Stimulated activated CD4-positive, alpha-beta T cell treated with anti-CD3 and anti-CD28 coated beads, TNF-alpha, amount 100 ng/mL, for 1 hour (primary cell): ENCODE measurements at regions not wholly inside any gene's neighbourhood (a gene's known extent, or its start where the extent isn't known, plus 50 kb on each side); places are given as distances from the start of the nearest gene placed in this dataset.

Experiments
- DNase-seq, 3 donors: peaks; one replicate each; pipeline ENCODE4 v3.0.0-alpha.2; 2020; ENCODE audit warnings: low read depth in 3 of 3, low spot score in 1 of 3

DNA sequence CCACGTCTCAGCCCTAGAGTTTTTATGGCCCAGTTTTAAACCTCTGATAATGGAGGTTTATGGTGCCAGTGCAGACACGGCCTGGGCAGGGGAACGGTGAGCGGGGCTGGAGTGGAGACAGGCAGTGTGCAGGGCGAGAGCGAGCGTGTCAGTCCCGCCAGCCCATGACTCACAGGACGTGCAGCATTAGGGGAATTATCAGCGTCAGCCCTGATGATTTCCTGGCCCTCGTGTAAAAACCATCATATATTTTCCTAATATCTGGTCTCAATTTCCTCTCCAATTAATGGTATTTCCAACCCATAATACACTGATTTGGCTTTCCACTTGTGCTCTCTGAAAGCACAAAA is 104.6 kb upstream of the VSTM2B start:
- no peak for DNase-seq

DNA sequence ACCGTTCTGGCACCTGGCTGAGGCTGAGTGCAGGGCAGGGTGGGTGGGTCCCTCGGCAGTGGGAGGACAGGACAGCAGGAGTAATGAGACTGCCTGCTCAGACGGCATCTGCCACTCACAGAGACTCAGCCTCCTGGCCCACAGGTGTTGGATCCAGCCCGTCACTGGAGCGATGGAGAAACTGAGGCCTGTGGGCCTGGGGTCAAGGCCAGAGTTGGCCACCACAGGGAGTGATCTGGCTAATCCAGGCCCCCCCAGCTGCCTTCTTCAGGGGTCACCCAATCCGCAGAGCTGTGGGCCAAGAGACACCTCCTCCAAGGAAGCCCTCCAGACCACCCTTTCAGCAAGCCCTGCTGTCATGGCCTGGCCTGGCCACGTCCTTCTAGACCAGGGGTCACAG is 103.7 kb upstream of the VSTM2B start:
- DNase-seq: no peak

DNA sequence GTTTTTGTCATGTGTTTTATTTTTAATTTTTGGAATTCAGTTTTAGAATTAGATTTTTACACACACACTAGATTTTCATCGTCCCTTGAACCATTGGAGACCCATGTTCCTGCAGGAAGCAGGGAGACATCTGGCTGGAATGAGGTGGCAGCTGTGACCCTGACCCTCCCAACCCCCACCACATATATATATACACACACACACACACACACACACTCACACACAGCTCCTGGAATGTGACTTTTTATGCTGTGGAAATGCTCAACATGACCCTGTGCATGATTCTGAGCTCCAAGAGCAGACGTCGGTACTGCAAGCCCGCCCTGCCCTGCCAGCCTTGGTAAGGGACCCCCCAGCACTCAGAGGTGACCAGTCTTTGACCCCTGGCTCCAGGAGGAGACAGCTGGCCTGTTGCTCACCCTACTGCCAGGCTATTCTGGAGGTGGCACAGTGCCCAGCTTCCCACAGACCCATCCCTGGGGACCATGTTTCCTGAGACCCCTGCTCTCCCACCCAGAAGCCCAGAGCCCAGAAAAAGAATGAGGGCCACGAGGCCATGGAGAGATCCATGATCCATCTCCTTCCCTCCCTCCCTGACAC is 103.2 kb upstream of the VSTM2B start:
- DNase-seq: no peak

DNA sequence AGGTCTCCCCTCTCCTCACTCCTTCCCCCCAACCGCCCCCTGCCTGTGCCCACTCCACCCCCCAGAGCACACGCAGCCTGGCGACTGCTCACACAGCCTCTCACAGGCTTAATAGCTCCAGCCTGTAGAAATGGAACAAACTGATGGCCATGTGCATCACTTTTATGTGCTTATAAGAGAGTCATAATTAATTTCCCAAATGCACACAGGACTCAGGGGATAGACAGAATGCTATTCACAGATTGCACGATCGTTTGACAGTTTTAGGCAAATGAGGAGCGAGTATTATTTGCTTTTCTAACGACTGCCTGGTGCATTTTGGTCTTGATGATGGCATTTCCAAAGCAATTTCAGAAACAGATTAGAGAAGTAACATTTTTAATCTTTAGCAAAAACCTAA is 97.7 kb upstream of the VSTM2B start:
- no peak for DNase-seq

DNA sequence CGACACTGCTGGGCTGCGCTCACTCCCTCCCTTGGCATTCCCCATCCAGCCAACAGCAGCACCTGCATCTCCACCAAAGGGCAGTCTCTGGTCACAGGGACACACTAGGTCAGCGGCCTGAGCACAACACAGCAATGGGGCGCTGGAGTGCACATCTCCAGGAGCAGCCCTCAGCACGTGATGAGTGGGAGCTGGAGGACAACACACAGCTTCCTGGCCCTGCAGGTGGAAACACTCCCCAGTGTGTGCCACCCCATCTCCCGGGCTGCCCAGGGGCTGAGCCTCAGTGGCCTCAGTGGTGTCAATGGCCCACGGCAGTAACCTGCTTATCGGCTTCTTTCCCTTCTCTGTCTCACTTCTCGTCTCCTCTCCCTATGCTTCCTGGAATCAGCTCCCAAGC is 96.8 kb upstream of the VSTM2B start:
- DNase-seq: no peak

DNA sequence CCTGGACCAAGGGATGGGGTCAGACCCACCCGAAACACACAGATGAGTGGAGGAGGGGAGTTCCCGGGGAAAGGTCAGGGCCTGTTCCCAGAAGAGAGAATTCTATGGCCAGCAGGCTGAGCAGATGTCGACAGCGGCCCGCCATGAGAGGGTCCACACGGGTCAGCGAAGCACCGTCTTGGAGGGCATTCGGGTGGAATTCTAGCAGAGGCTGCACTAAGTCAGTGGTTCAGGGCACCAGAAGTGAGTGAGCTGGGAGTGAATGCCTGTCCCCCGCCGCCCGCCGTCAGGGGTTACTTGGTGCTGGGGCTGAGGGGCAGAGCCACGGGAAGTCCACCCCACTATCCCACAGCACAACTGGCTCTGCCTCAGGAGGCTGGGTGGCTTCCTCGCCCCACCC is 96.2 kb upstream of the VSTM2B start:
- DNase-seq: no peak

DNA sequence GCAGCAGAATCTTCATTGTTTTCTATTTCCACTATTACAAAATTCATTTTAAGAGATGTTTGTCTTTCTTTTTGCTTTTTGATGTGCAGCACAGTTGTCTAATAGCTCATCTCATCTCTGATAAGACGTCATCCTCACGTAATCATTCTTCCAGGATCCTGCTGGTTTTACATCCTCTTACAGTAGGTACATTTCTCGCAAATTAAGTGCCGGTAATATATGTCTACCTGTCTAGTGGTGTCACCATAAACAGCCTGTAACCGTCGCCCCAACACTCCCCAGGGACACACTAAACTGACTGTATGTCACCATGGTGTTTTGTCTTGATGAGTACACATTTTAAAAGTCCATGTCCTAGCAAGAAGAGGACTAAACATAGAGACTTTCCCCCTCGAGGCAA is 94.5 kb upstream of the VSTM2B start:
- DNase-seq: no peak

DNA sequence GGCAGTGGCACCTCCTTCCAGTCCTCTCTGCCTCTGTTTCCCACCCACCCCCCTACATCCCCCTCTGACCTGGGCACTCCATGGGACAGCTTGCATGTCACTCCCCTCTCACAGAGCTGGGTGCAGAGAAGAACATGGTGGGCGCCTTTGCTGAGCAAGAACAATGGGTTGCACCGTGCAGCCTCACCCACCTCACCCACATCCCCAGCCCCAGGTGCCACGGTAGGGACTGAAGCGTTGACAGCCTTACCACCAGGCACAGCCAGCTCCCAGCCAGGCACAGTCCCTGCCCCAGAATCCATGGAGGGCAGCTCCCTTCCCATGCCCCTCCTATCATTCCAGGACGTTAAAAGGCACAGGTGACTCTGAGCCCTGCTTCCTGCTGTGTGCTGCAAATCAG is 93.1 kb upstream of the VSTM2B start:
- no peak for DNase-seq

DNA sequence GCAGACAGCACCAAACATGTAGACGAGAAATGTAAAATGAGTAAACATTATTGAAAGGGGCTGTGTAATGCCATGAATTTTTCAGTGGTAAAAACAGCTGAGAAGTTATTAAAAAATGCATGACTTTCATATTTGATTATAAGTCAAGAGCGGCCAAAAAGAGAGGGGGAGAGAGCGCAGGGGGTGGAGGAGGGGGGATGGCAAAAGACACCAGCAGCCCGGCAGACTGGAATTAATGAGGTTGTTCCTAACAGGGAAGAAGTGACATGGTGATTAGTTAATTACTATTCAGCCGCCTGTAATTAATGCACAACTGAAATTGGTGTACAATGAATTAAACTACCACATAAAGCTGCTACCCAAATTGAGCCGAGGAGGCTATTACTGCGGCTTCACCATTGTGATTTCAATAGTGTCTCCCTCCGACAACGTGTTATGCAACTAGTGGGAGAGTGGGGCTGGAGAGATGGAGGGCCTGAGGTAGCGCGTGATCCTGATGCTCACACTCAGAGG is 89.1 kb upstream of the VSTM2B start:
- DNase-seq: no peak

DNA sequence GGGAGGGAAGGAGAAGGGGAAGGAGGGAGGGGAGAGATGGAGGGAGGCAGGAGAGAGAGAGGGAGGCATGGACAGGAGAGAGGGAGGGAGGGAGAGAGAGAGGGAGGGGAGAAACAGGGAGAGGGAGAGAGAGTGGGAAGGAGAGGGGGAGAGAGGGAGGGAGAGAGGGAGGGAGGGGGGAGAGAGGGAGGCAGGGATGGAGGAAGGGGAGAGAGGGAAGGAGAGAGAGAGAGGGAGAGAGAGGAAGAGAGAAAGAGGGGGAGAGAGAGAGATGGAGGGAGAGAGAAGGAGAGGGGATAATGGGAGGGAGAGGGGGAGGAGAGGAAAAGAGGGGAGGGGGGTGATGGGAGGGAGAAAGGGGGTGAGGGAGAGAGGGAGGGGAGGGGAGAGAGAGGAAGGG is 86.8 kb upstream of the VSTM2B start:
- DNase-seq: no peak

DNA sequence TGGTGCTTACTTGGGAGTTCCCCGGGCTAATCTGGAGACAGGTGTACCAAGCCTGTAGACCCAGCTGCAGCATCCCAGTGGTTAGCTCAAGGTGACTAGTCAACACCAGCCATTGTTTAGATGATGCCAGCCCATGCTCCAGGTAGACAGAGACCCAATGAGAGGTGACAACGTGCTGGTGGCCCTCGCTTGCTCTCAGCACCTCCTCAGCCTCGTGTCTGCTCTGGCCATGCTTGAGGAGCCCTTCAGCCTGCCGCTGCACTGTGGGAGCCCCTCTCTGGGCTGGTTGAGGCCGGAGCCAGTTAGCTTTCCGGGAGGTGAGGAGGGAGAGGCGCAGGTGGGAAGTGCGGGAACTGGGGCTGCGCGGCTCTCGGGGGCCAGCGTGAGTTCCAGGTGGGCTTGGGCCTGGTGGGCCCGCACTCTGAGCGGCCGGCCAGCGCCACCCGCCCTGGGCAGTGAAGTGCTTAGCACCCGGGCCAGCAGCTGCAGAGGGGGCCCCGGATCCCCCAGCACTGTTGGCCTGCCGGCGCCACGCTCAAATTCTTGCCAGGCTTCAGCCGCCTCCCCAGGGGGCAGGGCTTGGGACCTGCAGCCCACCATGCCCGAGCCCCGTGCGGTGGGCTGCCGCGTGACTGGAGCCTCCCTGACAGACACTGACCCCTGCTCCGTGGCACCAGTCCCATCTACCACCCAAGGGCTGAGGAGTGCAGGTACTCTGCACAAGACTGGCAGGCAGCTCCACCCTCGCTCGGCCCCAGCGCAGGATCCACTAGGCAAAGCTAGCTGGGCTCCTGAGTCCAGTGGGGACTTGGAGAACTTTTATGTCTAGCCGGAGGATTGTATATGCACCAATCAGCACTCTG is 85.9 kb upstream of the VSTM2B start:
- DNase-seq: no peak

DNA sequence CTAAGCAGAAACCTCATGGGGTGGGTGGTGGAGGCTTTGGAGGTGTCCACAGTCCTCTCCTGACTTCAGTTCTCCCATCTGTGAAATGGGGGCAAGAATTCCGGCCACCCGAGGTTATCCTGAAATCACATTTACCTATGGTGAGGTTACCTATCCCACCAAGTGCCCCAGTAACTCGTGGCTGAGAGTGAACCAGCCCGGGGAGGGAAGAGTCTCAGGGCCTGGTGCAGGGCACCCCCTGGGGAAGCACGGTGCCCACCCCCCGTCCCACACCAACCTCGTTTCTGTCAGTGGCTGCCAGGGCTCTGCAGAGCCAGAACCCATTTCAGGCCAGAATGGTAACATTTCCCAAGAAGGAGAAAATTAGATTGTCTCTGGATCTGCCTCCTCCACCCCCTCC is 83.7 kb upstream of the VSTM2B start:
- no peak for DNase-seq

DNA sequence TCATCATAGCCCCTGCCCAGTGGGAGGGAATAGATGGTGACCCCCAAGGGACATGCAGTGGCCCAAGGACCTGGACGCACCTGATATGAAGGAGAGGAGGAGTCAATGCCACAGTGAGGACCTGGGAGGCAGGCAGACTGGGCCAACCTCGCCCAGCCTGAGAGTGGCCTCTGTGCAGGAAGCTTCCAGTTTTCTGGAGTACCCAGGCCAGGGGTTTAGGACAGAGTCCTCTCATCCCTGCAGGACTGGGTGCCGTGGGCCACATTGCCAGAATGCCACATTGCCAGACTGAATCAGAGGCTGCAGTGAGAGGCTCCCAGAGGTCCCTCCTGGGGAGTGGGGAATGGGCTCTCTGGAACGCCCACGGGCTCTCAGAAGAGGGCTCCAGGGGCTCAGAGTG is 82.9 kb upstream of the VSTM2B start:
- DNase-seq: no peak

DNA sequence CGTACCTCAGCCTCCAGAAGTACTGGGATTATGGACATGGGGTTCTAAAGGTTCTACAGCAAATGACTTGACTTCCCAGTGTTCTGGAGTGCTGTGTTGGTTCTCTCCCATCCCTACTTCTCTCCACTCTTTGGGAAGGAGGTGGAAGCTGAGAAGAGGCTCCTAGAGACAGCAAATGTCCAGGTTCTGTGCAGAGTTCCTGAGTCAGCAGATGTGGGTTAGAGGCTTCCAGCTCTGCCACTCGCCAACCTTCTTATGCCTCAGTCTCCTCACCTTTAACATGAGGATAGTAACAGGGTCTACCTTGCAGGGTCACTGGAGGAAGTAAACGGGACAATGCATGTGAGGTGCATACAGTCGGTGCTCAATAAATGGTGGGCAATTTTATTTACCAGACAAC is 80.5 kb upstream of the VSTM2B start:
- no peak for DNase-seq

DNA sequence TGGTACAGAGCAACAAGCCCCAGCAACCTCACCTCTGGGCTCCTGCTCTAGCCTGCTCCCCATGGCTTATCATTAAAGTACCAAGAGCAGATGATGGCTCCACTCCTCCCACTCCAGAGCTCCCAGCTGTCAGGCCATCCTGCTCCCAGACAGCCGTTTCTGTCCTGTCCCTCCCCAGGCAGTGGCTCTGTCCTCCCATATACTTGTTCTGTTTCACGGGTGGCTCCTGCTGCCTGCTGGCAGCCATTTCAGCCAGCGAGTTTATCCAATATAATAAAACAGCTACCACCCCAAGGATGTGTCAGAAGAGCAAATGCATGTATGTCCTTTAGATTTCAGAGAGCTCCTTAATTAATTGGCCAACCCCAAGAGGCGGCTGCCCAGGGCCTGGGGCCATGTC is 79.4 kb upstream of the VSTM2B start:
- DNase-seq: no peak

DNA sequence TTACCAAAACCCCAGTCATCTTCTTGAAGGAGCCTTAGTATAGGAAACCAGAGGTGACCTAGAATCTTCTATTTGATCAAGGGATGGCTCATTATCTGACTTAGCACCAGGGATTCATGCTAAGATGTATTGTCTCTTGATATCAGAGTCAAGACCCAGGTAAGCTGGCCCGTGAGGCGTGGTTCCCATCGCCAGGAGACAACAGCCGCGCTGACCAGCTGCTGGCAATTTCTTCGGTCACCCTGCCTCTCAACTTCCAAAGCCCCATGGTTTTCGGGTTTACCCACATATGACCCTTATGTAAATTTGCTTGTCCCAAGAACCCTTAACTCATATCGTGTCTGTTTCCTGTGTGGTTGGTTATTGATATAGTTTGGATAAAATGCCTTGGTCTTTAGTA is 77.7 kb upstream of the VSTM2B start:
- DNase-seq: no peak

DNA sequence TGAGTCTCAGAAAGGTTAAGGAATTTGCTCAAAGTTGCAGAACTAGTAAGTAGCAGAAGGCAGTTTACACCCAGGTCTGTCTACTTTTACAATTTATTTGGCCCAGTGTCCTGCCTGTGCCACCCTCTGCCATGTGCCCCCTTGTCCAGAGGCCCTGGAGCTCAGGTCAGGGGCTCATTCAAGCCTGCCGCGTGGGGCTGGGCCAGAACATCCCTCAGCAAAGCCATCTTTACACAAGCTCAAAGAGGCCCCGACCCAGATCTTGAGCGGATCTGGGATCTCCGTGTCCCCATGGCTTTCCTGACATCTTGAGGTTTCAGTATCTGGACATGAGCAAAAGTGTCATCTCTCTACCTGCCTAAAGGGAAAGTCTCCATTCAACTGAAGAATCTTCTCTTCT is 76.4 kb upstream of the VSTM2B start:
- DNase-seq: no peak

DNA sequence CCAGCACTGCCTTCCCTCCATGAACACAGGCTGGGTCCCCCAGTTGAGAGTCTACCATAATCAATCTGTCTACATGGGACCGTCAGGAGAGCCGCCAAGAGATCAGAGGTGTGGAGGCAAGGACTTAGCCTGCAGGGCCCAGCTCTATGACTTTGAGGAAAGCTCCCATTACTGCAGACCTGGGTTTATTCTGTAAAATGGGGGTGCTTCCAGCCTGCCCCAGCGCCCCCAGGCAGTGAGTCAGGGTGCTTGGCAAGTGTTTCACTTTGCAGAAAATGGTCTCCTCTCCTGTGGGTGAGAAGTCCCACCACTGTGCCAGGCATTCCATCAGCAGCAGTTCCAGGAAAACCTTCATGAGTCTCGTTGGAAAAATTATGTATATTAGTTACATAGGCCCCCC is 75.5 kb upstream of the VSTM2B start:
- no peak for DNase-seq

DNA sequence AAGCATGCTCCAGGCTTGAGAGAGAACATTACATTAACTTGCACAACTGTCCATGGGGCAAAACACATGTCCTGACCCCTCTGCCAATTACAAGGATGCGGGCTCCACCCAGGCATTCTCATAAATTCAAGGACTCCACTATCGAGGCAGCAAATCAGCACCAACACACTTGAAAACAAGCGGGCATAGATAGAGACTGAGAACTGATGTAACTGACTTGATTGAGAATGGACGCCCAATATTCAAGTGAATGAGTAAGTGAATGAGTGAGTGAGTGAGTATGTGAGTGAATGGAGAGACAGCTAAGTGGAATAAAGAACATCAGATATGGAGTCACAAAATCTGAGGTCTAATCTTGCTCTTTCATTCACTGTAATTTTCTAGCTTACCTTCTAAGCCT is 75.0 kb upstream of the VSTM2B start:
- no peak for DNase-seq

DNA sequence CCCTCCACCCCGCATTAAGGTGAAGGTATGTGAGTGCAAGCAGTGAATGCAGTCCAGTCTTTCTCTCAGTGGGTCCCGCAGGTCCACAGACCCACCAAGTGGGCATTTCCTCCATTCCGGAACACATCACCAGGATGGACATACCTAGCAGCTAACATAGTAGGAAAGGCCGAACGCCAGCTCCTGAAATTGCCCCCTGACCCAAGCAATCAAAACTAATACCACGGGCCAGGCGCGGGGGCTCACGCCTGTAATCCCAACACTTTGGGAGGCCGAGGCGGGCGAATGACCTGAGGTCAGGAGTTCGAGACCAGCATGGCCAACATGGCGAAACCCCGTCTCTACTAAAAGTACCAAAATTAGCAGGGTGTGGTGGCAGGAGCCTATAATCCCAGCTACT is 71.7 kb upstream of the VSTM2B start:
- DNase-seq: no peak

DNA sequence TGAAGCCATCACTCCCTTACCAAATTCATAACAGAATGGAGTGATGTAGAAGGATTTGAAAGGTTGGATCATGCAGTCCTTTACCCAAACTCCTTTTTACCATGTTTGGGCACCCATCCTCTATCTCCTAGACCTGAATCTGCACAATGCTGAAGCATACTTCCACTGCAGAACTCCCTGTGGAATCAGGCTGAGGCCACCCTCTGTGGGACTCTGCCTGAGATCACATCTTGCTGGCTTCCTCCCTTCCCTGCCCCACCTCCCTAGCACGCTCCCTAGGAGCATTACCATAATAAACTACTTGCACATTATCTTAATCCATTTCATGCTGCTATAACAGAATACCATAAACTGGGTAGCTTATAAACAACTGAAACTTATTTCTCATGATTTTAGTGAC is 68.4 kb upstream of the VSTM2B start:
- no peak for DNase-seq

DNA sequence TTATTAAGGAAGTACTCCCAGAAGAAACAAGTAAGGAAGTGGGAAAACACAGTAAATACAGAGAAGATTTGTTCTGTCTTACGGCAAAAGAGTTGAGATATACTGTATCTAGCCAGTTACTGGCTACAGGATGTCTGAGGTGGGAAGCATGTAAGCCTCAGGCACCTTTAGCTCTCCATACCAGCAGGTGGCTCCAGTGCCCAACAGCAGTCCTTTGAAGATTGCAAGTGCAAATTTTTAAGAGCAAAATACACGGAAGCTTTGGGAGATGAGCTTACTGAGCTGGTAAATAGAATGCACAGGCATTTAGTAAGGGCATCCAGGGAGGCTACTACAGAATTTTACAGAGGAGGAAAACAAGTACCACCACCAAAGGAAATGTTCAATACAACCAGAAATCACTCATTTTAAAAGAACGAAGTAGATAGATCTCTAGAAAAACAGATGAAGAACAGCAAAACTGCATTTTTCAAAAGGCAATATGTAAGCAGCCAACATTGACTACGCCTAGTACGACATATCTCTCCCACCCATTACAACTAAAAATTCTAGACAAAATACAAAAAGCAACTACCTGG is 57.9 kb upstream of the VSTM2B start:
- no peak for DNase-seq

DNA sequence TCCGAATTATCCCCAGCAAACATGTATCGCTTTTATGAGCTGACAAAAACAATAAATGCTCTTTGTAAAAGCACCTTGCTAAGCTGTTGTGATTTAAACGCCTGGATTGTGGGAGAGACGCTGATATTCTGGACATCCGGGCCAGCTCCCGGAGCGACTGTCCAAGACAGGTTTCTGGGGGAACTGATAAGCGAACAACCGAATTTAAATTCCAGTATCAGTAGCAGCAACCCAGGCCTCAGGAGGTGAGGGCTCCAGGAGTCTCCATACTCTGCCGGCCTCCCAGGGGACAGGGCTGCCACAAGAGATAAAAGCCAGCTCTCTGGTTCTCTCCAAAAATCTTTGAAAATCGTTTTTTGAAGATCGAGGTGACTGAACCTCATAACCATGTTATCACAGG is 50.3 kb upstream of the VSTM2B start:
- DNase-seq: no peak
